Keratinocyte (primary cell): ENCODE measurements at regions not wholly inside any gene's neighbourhood (a gene's known extent, or its start where the extent isn't known, plus 50 kb on each side); places are given as distances from the start of the nearest gene placed in this dataset.

Experiments used
- EZH2 ChIP-seq: IDR thresholded peaks from one replicate; pipeline ENCODE4 v1.6.1; 2012; ENCODE audit warnings: inconsistent platforms, mild to moderate bottlenecking, low read length, moderate library complexity
- TF ChIP-seq, protein P1 (sequence below), 3 experiments: IDR thresholded peaks in 1 of 3; conservative IDR thresholded peaks in 1 of 3; optimal IDR thresholded peaks in 1 of 3; 2 replicates in 2 of 3; 3 replicates in 1 of 3; pipeline versions ENCODE3 to v1.5.1; 2011; ENCODE audit warnings: low read length in 3 of 3, mild to moderate bottlenecking in 3 of 3, moderate library complexity in 2 of 3, control low read depth in 1 of 3, inconsistent platforms in 1 of 3; ENCODE audit not compliant: insufficient read depth in 2 of 3; ENCODE audit errors: extremely low read depth in 1 of 3

DNA sequence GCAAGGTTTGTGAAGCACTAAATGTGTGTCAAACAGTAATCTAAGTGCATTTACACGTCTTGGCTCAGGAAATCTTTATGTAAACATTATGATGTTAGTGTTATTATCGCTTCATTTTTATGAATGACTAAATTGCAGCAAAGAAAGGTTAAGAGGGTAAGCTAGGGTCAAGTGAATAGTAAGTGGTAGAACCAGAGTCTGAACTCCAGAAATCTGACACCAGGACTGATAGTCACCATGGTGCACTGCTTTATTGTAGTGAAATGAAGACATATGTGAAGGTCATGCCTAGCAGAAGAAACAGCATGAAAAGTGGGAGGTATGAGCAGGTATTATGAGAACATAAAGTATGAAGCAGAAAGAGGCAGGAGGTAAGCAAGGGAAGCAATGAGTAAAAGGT, 368.7 kb upstream of the TENM4 start:
- TF ChIP-seq, protein P1, sequence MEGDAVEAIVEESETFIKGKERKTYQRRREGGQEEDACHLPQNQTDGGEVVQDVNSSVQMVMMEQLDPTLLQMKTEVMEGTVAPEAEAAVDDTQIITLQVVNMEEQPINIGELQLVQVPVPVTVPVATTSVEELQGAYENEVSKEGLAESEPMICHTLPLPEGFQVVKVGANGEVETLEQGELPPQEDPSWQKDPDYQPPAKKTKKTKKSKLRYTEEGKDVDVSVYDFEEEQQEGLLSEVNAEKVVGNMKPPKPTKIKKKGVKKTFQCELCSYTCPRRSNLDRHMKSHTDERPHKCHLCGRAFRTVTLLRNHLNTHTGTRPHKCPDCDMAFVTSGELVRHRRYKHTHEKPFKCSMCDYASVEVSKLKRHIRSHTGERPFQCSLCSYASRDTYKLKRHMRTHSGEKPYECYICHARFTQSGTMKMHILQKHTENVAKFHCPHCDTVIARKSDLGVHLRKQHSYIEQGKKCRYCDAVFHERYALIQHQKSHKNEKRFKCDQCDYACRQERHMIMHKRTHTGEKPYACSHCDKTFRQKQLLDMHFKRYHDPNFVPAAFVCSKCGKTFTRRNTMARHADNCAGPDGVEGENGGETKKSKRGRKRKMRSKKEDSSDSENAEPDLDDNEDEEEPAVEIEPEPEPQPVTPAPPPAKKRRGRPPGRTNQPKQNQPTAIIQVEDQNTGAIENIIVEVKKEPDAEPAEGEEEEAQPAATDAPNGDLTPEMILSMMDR (optimal IDR thresholded peaks at IDR 0.05 in 1 of 3, IDR thresholded peaks at IDR 0.05 in 1 of 3, conservative IDR thresholded peaks at IDR 0.05 in 1 of 3; ENCODE audit: extremely low read depth in 1 of 3, insufficient read depth in 2 of 3, low read length in 3 of 3): no peak
- TF ChIP-seq EZH2: no peak
